Activated CD8-positive, alpha-beta memory T cell treated with anti-CD3 and anti-CD28 coated beads for 4 hours (primary cell): ENCODE measurements at regions not wholly inside any gene's neighbourhood (a gene's known extent, or its start where the extent isn't known, plus 50 kb on each side); places are given as distances from the start of the nearest gene placed in this dataset.
"Not testable (repeated sequence)": the region's sequence is repeated elsewhere in the genome, so short reads cannot be mapped to it uniquely, and the experiment has no call there.

Experiments
- DNase-seq, 2 donors: peaks; one replicate each; pipeline ENCODE4 v3.0.0-alpha.2; 2020; ENCODE audit warnings: low read depth in 2 of 2

DNA sequence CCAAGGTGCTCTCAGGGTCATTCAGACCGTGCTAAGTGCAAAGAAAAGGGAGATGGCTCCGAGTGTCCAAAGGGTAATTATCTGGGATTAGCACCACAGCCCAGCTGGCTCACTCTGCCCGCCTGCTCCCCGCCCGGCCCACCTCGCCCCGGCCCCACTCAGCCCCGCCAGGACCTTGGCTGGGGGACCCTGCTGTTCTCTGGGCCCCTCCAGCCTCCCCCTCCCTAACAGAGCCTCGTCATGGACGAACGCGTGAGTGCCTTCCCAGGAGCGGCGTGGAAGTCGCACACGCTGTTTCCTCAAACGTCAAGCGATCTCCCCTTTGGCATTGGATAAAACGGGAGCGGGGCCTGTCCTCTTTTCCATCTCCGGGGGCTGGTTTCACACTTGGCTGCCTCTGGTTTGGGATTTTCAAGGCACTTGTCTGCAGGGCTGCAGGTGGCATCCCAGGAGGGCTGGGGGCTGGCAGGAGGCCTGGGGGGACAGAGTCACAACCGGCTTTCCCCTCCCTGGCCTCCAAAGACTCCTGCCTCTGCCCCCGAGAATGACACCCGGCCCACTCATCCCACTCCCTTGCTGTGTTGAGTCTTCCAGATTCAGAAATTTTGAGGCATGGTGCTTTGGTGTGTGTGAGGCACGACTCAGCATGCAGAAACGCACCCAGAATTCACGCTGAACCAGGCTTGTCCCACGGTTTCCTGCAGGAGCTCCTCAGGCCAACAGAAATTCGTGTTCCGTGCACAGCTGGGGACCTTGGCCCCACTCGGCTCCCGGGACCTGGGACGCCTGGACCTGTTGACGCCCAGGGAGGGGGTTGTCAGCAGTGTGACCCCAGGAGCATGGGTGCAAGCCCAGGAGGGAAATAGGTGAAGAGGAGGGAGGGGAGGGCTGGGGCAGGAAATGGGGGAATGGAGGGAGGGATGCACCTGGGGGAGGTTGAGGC, 110.0 kb downstream of the PDGFA start:
- DNase-seq: no peak

DNA sequence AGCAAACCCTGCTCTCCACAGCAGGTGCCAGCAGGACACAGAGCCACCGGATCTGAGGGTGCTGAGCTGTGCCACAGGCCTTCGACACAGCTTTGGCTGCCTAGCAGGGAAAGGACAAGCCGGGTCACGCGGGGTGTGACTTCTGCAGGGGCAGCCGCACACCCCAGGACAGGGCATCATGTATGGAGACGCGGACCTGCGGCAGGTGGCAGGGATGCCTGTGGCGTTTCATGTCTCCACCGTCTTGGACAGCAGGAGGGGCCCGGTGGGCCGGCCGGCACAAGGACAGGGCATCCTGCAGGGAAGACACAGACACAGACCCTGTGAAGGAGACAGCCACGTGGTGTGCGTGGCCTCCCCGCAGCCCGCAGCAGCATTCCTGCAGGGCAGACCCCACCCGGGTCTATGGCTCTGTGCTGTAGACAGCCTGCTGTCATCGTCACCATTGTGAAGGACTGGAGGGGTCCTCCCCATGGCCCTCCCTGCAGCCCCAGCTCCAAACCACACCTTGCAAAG, 109.2 kb downstream of the PDGFA start:
- no peak for DNase-seq

DNA sequence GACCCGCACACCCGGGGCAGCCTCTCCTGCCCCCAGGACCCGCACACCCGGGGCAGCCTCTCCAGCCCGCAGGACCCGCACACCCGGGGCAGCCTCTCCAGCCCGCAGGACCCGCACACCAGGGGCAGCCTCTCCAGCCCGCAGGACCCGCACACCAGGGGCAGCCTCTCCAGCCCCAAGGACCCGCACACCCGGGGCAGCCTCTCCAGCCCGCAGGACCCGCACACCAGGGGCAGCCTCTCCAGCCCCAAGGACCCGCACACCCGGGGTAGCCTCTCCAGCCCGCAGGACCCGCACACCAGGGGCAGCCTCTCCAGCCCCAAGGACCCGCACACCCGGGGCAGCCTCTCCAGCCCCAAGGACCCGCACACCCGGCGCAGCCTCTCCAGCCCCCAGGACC, 108.5 kb downstream of the PDGFA start:
- not testable (repeated sequence) for DNase-seq

GRCh38 chr7:411677-412312, 107.9 kb downstream of the PDGFA start:
- no peak for DNase-seq

GRCh38 chr7:412313-412710, 107.3 kb downstream of the PDGFA start:
- no peak for DNase-seq

GRCh38 chr7:414681-415560, 104.7 kb downstream of the PDGFA start:
- DNase-seq: no peak

DNA sequence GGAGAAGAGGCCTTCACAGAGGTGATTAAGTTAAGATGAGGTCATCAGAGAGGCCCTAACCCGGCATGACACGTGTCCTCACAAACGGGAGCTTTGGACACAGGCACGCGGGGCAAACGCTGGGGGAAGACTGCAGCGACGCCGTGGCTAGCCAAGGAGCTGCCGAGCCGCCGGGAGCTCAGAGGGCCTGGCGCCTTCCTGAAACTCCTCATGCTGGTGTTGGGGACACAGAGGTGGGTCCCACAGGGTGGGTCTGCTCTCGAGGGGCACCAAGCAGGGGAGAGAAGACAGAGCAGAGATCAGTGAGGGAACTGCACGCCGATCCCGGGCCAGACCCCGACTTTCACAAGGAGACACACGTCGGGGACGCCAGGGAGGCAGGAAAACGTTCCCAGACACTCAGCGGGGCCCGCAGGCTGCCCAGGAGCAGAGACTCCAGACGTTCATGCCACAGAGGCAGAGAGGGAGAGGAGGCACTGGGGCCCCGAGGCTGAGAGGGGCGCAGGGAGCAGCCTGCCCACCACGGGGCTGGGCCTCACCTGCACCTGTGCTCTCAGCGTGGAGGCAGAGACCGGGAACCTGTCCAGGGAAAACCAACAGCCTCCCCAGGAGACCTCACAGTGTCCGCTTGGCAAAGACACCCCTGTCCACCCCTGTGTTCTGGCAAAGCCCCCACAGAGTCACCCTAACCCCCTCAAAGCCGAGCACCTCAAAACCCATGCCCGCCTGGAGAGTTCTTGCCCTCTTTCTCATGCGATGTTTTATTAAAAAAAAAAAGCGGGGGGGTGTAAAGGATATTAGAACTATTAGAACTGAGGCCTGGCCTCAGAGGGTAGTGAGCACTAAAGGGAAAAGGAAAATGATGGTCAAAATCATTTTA, 103.8 kb downstream of the PDGFA start:
- no peak for DNase-seq

DNA sequence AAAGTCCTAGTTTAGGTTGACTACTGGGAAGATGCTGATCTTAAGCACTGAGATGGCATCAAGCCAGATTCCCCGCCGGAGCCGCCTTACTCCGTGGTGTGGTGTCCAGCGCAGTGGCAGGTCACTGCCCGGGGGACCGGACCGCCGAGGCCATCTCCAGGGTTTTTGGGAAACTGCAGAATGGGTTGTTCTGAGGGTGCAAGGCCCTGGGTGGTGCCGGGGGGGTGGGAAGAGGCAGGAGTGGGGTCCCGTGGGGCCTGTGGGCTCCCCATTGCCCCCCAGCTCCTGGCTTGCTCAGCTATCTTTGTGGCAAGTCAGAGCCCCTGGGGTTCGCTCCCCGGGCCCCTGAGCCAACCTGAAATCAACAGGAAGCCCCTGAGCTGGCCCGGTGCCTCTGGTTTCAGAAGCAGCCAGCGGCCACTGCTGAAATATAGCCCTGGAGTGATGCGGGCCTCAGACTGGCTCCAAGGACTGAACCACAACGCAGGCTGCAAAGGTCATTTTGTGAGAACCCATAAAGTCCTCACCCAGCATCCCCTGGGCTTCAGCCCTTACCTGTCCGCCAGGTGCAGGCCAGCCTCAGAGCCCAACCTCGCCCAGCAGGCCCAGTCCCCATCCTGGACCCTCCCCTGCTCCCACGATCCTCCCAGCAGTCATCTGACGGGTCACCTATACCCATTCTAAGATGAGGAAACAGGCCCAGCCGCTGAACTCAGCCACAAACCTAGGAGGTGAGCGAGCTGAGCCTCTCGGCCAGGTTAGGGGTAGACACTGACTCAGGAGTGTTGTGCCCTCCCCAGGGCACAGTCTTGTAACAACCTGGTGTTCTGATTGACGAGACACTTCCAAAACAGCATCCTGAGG, 102.7 kb downstream of the PDGFA start:
- no peak for DNase-seq

GRCh38 chr7:417625-417889, 102.1 kb downstream of the PDGFA start:
- DNase-seq: no peak

- no peak for DNase-seq
Measured at GRCh38 chr7:417973-418601, 101.6 kb downstream of the PDGFA start.

DNA sequence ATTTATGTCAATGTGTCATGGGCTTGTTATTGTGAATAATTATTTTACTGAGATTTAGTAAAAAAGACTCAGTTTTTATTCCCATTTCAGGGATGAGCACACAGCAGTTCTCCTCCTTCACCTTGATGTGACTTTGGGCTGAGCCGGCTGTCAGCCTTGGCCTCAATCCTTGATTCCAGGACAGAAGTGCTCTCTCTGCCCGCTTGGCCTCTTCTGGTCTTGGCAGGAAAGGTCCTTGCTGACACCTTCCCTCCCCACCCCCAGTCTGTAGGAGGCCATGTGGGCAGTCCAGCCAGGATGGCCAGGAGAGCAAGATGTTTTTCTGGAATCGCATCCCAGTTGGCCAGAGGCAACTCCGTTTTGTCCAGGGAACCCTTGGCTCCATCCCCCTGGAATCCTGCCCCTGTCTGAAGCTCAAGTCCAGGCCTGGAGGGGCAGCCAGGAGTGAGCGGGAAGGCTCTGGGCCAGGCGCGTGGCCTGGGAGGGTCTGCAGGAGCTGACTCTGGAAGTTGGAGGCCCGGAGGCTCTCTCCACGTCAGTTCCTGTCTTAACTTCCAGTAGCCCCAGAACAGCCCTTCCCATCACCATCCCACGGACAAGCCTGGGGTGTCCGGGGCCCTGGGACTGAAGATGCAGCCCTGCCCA, 100.9 kb downstream of the PDGFA start:
- DNase-seq: no peak

GRCh38 chr7:420142-421093, 99.2 kb downstream of the PDGFA start:
- DNase-seq: no peak

DNA sequence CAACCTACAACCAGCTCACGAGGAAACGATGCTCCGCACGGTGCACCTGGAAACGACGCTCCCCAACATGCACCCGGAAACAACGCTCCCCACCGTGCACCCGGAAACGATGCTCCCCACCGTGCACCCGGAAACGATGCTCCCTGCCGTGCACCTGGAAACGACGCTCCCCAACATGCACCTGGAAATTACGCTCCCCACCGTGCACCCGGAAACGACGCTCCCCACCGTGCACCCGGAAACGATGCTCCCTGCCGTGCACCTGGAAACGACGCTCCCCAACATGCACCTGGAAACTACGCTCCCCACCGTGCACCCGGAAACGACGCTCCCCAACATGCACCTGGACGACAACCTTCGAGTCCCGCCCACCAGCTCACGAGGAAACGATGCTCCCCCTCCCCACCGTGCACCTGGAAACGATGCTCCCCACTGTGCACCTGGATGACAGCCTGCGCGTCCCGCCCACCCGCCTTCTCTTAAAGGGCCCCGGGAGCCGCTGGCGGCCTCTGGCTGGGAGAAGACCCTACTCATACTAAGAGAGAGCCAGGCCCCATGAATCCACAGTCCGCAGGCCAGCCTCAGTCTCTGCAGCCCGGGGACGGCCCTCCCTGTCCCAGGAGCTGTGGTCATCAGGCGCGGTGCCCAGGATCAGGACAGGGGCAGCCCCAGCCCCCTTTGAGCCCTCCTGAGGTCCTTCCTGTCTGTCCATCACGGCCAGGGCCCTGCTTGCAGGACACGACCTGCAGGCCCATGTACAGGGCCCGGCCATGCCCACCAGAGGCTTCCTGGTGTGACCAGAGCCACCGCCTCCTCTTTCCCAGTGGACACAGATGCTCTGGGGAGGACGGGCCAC, 98.3 kb downstream of the PDGFA start:
- DNase-seq: no peak

DNA sequence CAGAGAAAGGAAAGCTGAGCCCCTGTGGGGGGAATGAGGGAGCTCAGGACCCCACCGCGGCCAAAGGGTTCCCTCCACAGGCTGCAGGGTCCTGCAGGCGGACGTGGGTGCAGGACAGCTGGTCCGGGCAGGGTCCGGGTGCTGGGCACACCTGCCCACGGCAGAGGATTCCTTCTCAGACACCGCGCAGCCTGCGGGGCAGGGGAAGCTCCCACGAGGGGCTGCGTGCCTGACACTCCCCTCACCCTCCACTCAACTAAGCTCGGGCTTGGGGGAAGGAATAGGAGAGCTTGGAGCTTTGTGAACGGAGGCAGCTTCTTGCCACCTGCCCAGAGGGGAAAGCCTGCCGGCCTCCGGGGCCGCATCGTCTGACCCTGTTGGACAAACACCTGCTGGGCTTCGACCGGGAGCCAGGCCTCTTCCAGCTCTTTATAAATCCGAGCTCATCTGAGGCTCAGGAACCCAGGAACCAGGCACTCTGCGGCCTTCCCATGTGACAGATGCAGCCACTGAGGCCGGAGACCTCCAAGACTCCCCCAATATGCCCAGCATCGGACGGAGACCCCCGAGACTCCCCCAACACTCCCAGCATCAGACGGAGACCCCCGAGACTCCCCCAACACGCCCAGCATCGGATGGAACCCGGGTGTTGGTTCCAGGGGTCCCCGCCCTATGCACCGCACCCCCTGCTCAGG, 97.3 kb downstream of the PDGFA start:
- DNase-seq: no peak

DNA sequence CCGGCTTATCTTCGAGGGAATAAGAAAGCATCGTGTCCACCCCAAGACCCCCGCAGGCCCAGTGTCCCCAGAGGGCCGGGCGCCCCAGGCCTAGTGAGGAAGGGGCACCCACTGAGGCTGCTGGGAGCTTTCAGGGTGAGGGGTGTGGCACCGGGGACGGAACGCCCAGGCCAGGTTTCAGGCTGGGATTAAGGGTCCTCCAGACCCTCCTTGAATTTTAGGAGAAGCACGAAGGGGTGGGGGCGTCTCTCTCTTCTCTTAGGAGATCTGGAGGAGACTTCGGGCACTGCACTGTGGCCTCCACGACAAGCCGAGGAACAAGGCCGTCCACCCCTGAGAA, 96.8 kb downstream of the PDGFA start:
- DNase-seq: no peak
